SU-DHL-6 (cell line): ENCODE measurements at regions not wholly inside any gene's neighbourhood (a gene's known extent, or its start where the extent isn't known, plus 50 kb on each side); places are given as distances from the start of the nearest gene placed in this dataset.
"Not testable (repeated sequence)": the region's sequence is repeated elsewhere in the genome, so short reads cannot be mapped to it uniquely, and the experiment has no call there.

ENCODE experiments used
- H2AFZ ChIP-seq: fragments of 200-600 bp; sonication (generic); 2 replicates; pipeline ENCODE4 v1.6.1; 2014; ENCODE audit warnings: low read depth, mild to moderate bottlenecking, moderate library complexity, mixed read lengths, antibody characterized with exemption, low read length; ENCODE audit not compliant: severe bottlenecking
- H3F3A ChIP-seq: fragments of 200-600 bp; shearing (Covaris generic); 2 replicates; pipeline ENCODE4 v1.6.0; 2016; ENCODE audit warnings: antibody characterized with exemption, mild to moderate bottlenecking; ENCODE audit not compliant: insufficient read depth
- H3K27ac ChIP-seq: fragments of 200-600 bp; sonication (generic); 2 replicates; pipeline ENCODE4 v1.5.1; 2016; ENCODE audit warnings: low read depth, mild to moderate bottlenecking, low read length, moderate library complexity, mixed read lengths
- H3K27me3 ChIP-seq: fragments of 200-600 bp; sonication (generic), shearing (Covaris generic); 2 replicates; pipeline ENCODE4 v1.6.0; 2014; ENCODE audit warnings: mild to moderate bottlenecking, low read length
- H3K36me3 ChIP-seq: fragments of 200-600 bp; sonication (generic); 2 replicates; pipeline ENCODE4 v1.6.1; 2014; ENCODE audit warnings: mild to moderate bottlenecking, low read length, mixed read lengths
- H3K4me2 ChIP-seq: fragments of 300-600, 200-600 bp; shearing (Covaris generic), sonication (generic); 2 replicates; pipeline ENCODE4 v1.6.0; 2014; ENCODE audit warnings: low read length, low read depth, mild to moderate bottlenecking; ENCODE audit not compliant: poor library complexity, severe bottlenecking
- H3K4me3 ChIP-seq: fragments of 200-600 bp; sonication (generic); 2 replicates; pipeline ENCODE4 v1.5.1; 2014; ENCODE audit warnings: antibody characterized with exemption, low read length, mild to moderate bottlenecking, mixed read lengths; ENCODE audit not compliant: insufficient read depth, poor library complexity, severe bottlenecking
- H3K79me2 ChIP-seq: fragments of 200-600 bp; sonication (generic); 2 replicates; pipeline ENCODE4 v1.6.1; 2014; ENCODE audit warnings: mild to moderate bottlenecking, low read length, moderate library complexity; ENCODE audit not compliant: insufficient read depth
- H3K9ac ChIP-seq: fragments of 200-600 bp; sonication (generic); 2 replicates; pipeline ENCODE4 v1.7.0; 2014; ENCODE audit warnings: mild to moderate bottlenecking, low read length
- H3K9me2 ChIP-seq: fragments of 200-600 bp; sonication (generic); replicated peaks from 2 replicates; pipeline ENCODE4 v1.6.1; 2014; ENCODE audit warnings: low read length; ENCODE audit not compliant: insufficient read depth
- H3K9me3 ChIP-seq: fragments of 200-600 bp; sonication (generic); 2 replicates; pipeline ENCODE4 v1.6.1; 2014; ENCODE audit warnings: low read length, mixed read lengths; ENCODE audit not compliant: insufficient read depth
- H4K20me1 ChIP-seq: fragments of 200-600 bp; sonication (generic); 2 replicates; pipeline ENCODE4 v1.6.1; 2014; ENCODE audit warnings: low read depth, mild to moderate bottlenecking, antibody characterized with exemption, low read length, moderate library complexity, mixed read lengths

DNA sequence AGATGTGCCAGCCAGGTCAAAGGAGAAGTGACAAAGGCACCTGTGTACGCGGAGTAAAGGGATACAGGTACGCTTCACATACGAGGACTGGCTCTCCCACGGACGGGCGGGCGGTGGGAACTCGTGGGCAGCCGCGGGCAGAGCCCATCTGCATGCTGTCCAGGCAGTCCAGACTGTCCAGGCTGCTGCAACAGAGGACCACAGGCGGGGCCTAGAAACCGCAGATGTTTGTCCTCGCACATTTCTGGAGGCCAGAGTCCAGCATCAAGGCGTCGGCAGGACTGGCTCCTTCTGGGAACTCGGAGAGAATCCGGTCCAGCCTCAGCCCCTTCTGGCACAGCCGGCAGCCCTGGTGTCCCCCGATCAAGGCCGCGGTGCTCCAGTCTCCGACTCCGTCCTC lies 5464.3 kb upstream of the TPTE start:
- H3K4me3 ChIP-seq, H3F3A ChIP-seq, H3K4me2 ChIP-seq, H3K27ac ChIP-seq, H3K27me3 ChIP-seq, H3K36me3 ChIP-seq, H2AFZ ChIP-seq, H3K9ac ChIP-seq, H3K79me2 ChIP-seq, H3K9me3 ChIP-seq, H4K20me1 ChIP-seq, H3K9me2 ChIP-seq: not testable (repeated sequence)

DNA sequence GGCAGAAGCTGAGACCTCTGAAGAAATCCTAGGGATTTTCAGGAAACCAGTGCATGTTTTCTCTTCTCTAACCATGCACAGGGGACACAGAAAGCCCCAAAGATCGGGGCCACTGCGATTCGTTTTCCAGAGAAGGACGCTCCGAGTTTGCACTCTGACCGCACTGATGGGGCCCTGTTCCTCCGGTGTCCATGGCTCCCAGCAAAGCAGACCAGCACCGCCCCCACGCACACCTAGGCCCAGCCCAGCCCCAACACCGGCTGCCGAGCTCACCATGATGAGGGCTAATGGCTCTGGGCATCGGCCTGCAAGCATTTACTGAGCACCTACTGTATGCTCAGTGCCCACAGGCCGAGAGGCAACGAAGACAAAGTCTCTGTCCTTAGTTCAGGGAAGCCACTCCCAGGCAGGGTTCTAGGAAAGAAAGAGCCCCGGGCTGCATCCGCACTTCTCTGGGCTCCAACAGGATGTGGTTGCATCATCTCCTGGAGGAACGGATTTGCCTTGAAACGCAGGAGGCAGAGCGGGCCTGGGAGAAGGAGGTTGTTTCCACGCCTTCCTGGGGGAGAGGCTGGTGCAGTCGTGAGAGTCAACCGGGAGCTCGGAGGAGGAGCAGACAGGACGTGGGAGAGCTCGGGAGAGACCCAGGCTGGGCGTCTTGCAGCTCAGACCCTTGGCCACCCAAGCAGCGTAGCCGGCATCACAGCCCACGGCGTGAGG lies 5460.9 kb upstream of the TPTE start:
- H3F3A ChIP-seq, H3K27me3 ChIP-seq, H3K27ac ChIP-seq, H3K9me3 ChIP-seq, H3K4me3 ChIP-seq, H3K36me3 ChIP-seq, H3K79me2 ChIP-seq, H2AFZ ChIP-seq, H3K9ac ChIP-seq, H3K9me2 ChIP-seq, H4K20me1 ChIP-seq, H3K4me2 ChIP-seq: not testable (repeated sequence)

DNA sequence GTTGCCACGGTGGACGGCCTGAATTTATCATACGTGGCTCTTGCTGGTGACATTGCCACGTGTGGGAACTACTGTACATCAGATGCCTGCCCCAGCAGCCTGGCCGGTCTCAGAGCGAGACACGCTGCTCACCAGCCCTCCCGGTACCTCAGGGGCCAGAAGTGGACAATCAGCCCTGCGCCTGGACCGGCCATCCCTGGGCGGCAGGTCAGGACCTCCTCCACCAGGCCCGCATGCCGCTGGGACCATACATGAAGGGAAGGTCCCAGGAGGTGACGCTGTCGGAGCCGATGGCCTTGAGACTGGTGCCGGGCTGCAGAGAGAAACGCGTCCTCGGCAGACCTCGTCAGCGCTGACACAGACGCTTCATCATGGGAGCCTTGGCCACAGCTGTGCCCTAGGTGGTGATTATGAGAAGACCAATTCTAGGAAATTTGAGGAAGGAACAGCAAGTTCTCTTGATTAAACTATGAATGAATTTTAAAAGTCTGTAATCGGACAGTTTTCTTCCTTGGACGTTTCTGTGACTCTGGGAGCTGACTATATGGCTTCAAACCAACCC lies 5456.7 kb upstream of the TPTE start:
- not testable (repeated sequence) for H3K4me2 ChIP-seq, H3K9ac ChIP-seq, H3K9me3 ChIP-seq, H3F3A ChIP-seq, H2AFZ ChIP-seq, H4K20me1 ChIP-seq, H3K9me2 ChIP-seq, H3K79me2 ChIP-seq, H3K27me3 ChIP-seq, H3K27ac ChIP-seq, H3K36me3 ChIP-seq, H3K4me3 ChIP-seq

DNA sequence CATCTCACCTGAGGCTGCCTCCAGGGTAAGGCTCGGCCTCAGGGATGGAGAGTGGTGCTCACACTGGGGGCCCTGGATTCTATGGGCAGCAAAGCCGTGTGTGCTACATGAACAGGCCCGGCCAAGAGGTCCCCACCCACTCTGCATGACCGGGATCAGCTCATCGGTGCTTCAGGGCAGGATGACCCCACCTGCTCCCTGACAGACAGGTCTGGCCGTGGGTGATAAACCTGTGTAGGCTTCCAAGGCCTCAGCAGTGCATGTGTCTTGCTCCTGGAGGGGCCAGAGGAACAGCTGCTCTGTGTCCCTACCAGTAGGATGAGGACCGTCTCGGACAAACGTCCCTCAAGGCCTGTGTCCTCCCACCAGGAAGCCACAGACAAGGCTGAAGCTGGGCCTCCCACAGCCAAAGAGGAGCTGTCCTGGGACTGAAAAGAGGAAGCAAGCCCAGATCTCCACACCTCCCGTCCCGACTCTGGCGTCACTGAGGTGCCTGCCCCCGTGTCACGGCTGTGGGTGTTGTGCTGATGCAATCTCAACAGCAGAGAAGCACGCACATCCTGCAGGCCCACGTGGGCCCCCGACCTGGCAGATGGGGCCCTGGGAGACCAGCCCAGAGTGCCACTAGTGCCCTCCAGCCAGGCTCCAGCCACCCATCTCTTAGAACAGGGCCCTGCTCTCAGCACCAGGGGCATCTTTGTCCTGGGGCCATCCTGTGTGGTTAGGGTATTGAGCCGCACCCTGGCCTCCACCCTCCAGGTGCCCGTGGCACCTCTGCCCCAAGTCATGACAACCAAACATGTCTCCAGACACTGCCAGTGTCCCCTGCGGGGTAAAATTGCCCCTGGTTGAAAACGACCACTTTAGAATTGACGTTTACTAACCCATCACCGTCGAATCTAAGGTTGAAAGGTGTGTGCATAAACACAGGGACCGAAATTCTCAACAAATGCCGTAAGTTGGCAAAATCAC lies 5455.9 kb upstream of the TPTE start:
- not testable (repeated sequence) for H2AFZ ChIP-seq, H3K27me3 ChIP-seq, H3K4me2 ChIP-seq

DNA sequence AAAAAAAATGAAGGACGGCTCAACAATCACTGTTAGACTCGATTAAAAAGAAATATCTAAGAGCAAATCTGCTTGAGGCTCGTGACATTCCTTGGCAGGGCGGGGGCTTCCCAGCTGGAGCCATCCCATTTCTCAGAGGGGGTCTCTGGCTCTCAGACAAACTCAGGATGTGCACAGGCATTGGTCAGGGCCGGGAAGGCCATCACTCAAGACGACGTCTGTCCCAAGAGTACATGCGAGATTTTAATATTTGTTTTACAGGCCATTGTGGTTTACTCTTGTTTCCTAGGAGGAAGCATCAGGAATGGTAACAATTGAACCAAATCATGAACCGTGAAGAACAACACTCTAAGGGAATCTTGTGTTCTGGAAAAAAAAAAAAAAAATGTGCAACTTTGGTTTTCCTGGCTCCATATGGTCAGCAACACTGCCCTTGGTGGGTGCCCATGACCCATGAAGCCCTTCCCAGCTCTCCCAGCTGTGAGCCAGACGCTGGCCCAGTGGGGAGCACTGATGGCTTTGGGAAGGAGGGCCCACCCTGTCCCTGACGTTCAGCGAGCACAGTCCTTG lies 5454.6 kb upstream of the TPTE start:
- H3K4me3 ChIP-seq, H3K9me2 ChIP-seq, H3K9ac ChIP-seq, H3K4me2 ChIP-seq, H3K36me3 ChIP-seq, H2AFZ ChIP-seq, H3K9me3 ChIP-seq, H3K79me2 ChIP-seq, H3F3A ChIP-seq, H3K27ac ChIP-seq, H3K27me3 ChIP-seq, H4K20me1 ChIP-seq: not testable (repeated sequence)

More for the DNA sequence above, 5455.9 kb upstream of the TPTE start:
- H3K4me3 ChIP-seq, H3F3A ChIP-seq, H3K9me3 ChIP-seq, H3K27ac ChIP-seq, H3K9me2 ChIP-seq, H3K36me3 ChIP-seq, H3K79me2 ChIP-seq, H4K20me1 ChIP-seq: not testable (repeated sequence)
- peak overlapping the region; percentile 26; the same call in 1 of the 2 replicates for H3K9ac ChIP-seq

DNA sequence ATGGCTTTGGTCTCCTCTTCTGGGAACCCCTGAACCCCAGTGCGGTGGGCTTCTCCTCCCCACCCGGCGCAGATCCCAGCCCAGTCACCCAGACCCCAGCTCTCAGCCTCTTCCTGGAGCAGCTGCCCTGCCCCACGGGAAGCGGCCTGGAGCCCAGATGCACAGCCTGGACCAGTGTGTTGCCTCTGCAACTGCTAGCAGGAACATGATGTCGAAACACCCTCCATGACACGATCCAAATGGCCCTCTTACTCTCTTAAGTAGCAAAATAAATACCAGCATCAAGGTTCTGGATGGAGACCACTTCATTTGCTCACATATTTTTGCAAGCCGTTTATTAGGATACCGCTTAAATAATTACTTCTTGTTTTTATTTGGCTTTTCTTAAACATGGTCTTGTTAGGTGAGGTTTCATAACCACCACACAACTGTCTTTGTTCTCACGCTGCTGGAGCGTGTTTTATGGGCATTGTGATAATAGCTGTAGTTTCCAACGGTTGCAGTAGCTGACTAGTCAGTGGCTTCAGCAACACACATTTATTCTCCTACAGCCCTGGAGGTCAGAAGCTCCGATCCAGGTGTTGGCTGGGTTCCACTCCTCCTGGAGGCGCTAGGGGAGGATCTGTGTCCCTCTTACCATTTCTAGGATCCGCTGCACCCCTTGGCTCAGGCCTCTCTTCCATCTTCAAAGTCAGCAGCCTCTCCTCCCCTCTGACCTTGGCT lies 5453.9 kb upstream of the TPTE start:
- not testable (repeated sequence) for H4K20me1 ChIP-seq, H3K9ac ChIP-seq, H3K27ac ChIP-seq, H3K9me2 ChIP-seq, H3K9me3 ChIP-seq, H3K36me3 ChIP-seq, H3K27me3 ChIP-seq, H3K4me3 ChIP-seq, H3K4me2 ChIP-seq, H2AFZ ChIP-seq, H3F3A ChIP-seq, H3K79me2 ChIP-seq

DNA sequence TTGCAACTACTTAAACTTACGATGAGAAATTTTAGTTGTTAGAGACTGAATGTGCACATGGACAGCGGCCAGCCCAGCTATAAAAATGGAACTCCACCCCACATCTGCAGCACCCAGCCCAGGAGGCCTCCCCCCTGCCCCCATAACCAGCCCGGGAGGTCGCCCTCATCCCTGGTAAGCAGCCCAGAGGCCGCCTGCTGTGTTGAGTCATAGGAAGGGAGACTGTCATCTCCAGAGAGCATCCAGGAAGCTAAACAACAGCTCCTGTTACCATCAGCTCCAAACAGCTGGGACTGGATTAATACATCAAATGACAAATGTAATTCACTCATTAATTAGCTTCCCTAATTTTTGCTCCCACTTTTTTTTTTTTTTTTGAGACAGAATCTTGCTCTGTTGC lies 5452.7 kb upstream of the TPTE start:
- not testable (repeated sequence) for H3K79me2 ChIP-seq, H3K4me2 ChIP-seq, H3K9me3 ChIP-seq, H3F3A ChIP-seq, H3K4me3 ChIP-seq, H4K20me1 ChIP-seq, H3K27me3 ChIP-seq, H2AFZ ChIP-seq, H3K36me3 ChIP-seq, H3K27ac ChIP-seq, H3K9ac ChIP-seq, H3K9me2 ChIP-seq
